ENCODE measurements at regions not wholly inside any gene's neighbourhood (a gene's known extent, or its start where the extent isn't known, plus 50 kb on each side); places are given as distances from the start of the nearest gene placed in this dataset.

DNA sequence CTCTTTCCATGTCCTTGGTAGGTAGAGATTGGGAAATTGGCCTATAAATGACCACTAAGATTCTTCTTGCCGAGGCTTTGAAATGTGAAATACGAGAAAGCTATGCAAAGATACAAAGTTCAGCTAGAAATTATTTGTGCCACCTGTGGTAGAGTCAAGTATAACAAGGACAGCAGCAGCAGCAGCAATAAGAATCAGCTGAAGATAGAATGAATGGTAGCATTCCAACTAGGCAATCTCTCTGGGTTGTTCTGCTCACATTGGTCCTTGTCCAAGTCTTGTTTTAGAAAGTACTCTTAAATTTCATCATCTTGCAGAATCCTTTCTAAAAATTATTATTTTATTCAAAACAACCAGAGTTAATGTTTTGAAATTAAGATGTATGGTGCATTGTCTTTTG lies 67.8 kb upstream of the PCDH10 start:
- TF ChIP-seq, protein P1, sequence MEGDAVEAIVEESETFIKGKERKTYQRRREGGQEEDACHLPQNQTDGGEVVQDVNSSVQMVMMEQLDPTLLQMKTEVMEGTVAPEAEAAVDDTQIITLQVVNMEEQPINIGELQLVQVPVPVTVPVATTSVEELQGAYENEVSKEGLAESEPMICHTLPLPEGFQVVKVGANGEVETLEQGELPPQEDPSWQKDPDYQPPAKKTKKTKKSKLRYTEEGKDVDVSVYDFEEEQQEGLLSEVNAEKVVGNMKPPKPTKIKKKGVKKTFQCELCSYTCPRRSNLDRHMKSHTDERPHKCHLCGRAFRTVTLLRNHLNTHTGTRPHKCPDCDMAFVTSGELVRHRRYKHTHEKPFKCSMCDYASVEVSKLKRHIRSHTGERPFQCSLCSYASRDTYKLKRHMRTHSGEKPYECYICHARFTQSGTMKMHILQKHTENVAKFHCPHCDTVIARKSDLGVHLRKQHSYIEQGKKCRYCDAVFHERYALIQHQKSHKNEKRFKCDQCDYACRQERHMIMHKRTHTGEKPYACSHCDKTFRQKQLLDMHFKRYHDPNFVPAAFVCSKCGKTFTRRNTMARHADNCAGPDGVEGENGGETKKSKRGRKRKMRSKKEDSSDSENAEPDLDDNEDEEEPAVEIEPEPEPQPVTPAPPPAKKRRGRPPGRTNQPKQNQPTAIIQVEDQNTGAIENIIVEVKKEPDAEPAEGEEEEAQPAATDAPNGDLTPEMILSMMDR (optimal IDR thresholded peaks at IDR 0.05 in 1 of 3, IDR thresholded peaks at IDR 0.05 in 1 of 3, conservative IDR thresholded peaks at IDR 0.05 in 1 of 3; ENCODE audit: extremely low read depth in 1 of 3, insufficient read depth in 2 of 3, low read length in 3 of 3) = no peak
- no peak for TF ChIP-seq EZH2 (IDR thresholded peaks at IDR 0.05; ENCODE audit: low read length)
- DNase-seq (ENCODE audit: low read depth, low spot score) = no peak
- H3K27me3 ChIP-seq (ENCODE audit: control insufficient read depth, extremely low read depth, insufficient read depth, low read length) = no peaks in the 10 kb centered on the region
- no peak overlapping the region for H3K9ac ChIP-seq (ENCODE audit: control insufficient read depth, extremely low read depth, insufficient read depth, low read length)
- no peaks in the 10 kb centered on the region for H3K36me3 ChIP-seq (ENCODE audit: control insufficient read depth in 2 of 2, extremely low read depth in 1 of 2, insufficient read depth in 2 of 2, low read length in 2 of 2)
- no peaks in the 10 kb centered on the region for H3K4me1 ChIP-seq (ENCODE audit: control insufficient read depth, extremely low read depth, insufficient read depth, low read length)
- no peak for FAIRE-seq
- H3K27ac ChIP-seq (ENCODE audit: control insufficient read depth, insufficient read depth, low read length) = no peak overlapping the region
- dilution Hi-C loops (cut with MboI; ENCODE audit: extremely low pct_ligation_motif_present, low sequenced_read_pairs) = no loop called here
- no peaks in the 10 kb centered on the region for H3K9me3 ChIP-seq (ENCODE audit: control insufficient read depth, low read depth, low read length)
- H2AFZ ChIP-seq (ENCODE audit: control insufficient read depth, low read length) = no peak overlapping the region
- no peak overlapping the region for H3K4me2 ChIP-seq (ENCODE audit: control insufficient read depth, extremely low read depth, insufficient read depth, low read depth, low read length)
- no peaks in the 10 kb centered on the region for H3K9me1 ChIP-seq (ENCODE audit: control insufficient read depth, extremely low read depth, insufficient read depth, low read length)
- H4K20me1 ChIP-seq (ENCODE audit: control insufficient read depth, extremely low read depth, insufficient read depth, low read length) = no peaks in the 10 kb centered on the region
- H3K79me2 ChIP-seq (ENCODE audit: control insufficient read depth, insufficient read depth, low read length) = no peaks in the 10 kb centered on the region
- H3K4me3 ChIP-seq (ENCODE audit: control insufficient read depth in 2 of 3, extremely low read depth in 1 of 3, insufficient read depth in 2 of 3, low read depth in 1 of 3, low read length in 3 of 3) = no peak overlapping the region

DNA sequence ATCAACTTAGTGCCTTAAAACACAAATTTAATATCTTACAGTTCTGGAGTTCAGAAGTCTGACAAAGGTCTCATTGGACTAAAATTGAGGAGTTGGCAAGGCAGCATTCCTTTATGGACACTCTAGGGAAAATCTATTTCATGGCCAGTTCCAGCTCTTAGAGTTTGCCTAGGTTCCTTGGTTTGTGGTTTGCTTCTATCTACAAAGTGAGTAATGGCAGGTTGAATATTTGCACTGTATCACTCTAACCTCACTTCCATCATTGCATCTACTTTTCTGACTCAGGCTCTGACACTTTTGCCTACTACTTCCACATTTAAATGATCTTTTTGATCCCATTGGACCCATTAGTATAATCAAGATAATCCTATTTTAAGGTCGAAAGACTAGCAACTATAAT lies 64.7 kb upstream of the PCDH10 start:
- Histone ChIP-seq H3K4me3 (ENCODE audit: control insufficient read depth in 2 of 3, extremely low read depth in 1 of 3, insufficient read depth in 2 of 3, low read depth in 1 of 3, low read length in 3 of 3) (no peak overlapping the region), H3K36me3 (ENCODE audit: control insufficient read depth in 2 of 2, extremely low read depth in 1 of 2, insufficient read depth in 2 of 2, low read length in 2 of 2) (no peaks in the 10 kb centered on the region), H3K27me3 (ENCODE audit: control insufficient read depth, extremely low read depth, insufficient read depth, low read length) (no peaks in the 10 kb centered on the region), H3K9ac (ENCODE audit: control insufficient read depth, extremely low read depth, insufficient read depth, low read length) (no peak overlapping the region), H3K4me1 (ENCODE audit: control insufficient read depth, extremely low read depth, insufficient read depth, low read length) (no peaks in the 10 kb centered on the region), H4K20me1 (ENCODE audit: control insufficient read depth, extremely low read depth, insufficient read depth, low read length) (no peaks in the 10 kb centered on the region), H3K9me1 (ENCODE audit: control insufficient read depth, extremely low read depth, insufficient read depth, low read length) (no peaks in the 10 kb centered on the region), H3K4me2 (ENCODE audit: control insufficient read depth, extremely low read depth, insufficient read depth, low read depth, low read length) (no peak overlapping the region), H2AFZ (ENCODE audit: control insufficient read depth, low read length) (no peak overlapping the region), H3K27ac (ENCODE audit: control insufficient read depth, insufficient read depth, low read length) (no peak overlapping the region), H3K9me3 (ENCODE audit: control insufficient read depth, low read depth, low read length) (no peaks in the 10 kb centered on the region), H3K79me2 (ENCODE audit: control insufficient read depth, insufficient read depth, low read length) (no peaks in the 10 kb centered on the region)
- TF ChIP-seq EZH2 (IDR thresholded peaks at IDR 0.05; ENCODE audit: low read length) = no peak
- TF ChIP-seq, protein P1 (optimal IDR thresholded peaks at IDR 0.05 in 1 of 3, IDR thresholded peaks at IDR 0.05 in 1 of 3, conservative IDR thresholded peaks at IDR 0.05 in 1 of 3; ENCODE audit: extremely low read depth in 1 of 3, insufficient read depth in 2 of 3, low read length in 3 of 3) = no peak
- DNase-seq (ENCODE audit: low read depth, low spot score) = no peak
- FAIRE-seq = no peak
- dilution Hi-C loops (cut with MboI; ENCODE audit: extremely low pct_ligation_motif_present, low sequenced_read_pairs) = no loop called here
